Upper lobe of left lung (tissue), 6 donors: ENCODE measurements at regions not wholly inside any gene's neighbourhood (a gene's known extent, or its start where the extent isn't known, plus 50 kb on each side); places are given as distances from the start of the nearest gene placed in this dataset.
A peak's percentile ranks its signal among the peaks of the same experiment; 100 is the strongest.

ENCODE experiments used
- ATAC-seq, 2 donors: fragments of 200-7000 bp; cut with Tn5 transposase; one replicate each; pipeline ENCODE4 v1.9.1; 2022; ENCODE audit warnings: mild to moderate bottlenecking in 2 of 2, moderate library complexity in 2 of 2; ENCODE audit not compliant: low FRiP score in 2 of 2
- DNase-seq, 2 donors: peaks; one replicate each; pipeline ENCODE4 v3.0.0-alpha.2; 2019 to 2020
- H3K27ac ChIP-seq, 4 donors: fragments of 200-600 bp; sonication (generic); one replicate each; pipeline ENCODE4 v1.5.1; 2016 to 2019
- H3K27me3 ChIP-seq, 4 donors: fragments of 200-600 bp; sonication (generic); one replicate each; pipeline ENCODE4 v1.5.1; 2017 to 2019
- H3K36me3 ChIP-seq, 4 donors: fragments of 200-600 bp; sonication (generic); one replicate each; pipeline ENCODE4 v1.5.1; 2016 to 2019
- H3K4me1 ChIP-seq, 4 donors: fragments of 200-600 bp; sonication (generic); one replicate each; pipeline ENCODE4 v1.5.1; 2018 to 2019
- H3K4me3 ChIP-seq, 4 donors: fragments of 200-600 bp; sonication (generic); one replicate each; pipeline ENCODE4 v1.5.1; 2017 to 2019; ENCODE audit warnings: mild to moderate bottlenecking in 2 of 4, moderate library complexity in 1 of 4
- H3K9me3 ChIP-seq, 4 donors: fragments of 200-600 bp; sonication (generic); one replicate each; pipeline ENCODE4 v1.5.1; 2018 to 2019
- EP300 ChIP-seq, 4 donors: sonication (generic); formaldehyde crosslinking; IDR thresholded peaks; one replicate each; pipeline ENCODE4 v1.5.1; 2017; ENCODE audit warnings: antibody characterized with exemption in 4 of 4, control low read depth in 2 of 4
- POLR2A ChIP-seq, 4 donors: fragments of 450-650 bp; IDR thresholded peaks; one replicate each; pipeline ENCODE4 v1.5.1; 2016 to 2017; ENCODE audit warnings: antibody characterized with exemption in 4 of 4, mild to moderate bottlenecking in 2 of 4
- POLR2AphosphoS5 ChIP-seq, 2 donors: sonication (generic); formaldehyde crosslinking; IDR thresholded peaks; one replicate each; pipeline ENCODE4 v1.5.1; 2017; ENCODE audit warnings: antibody characterized with exemption in 2 of 2
- WGBS, 2 donors: methylation state at CpG; one replicate each; pipeline ENCODE4 v1.1.5; 2017 to 2018; 5-methylcytosine and 5-hydroxymethylcytosine counted together
- TF ChIP-seq, protein P1 (sequence below), 6 experiments: fragments of 450-650 bp in 4 of 6; fragments of 200-600 bp in 2 of 6; sonication (generic) in 2 of 6; IDR thresholded peaks; one replicate each; pipeline ENCODE4 v1.5.1; 2016 to 2019; ENCODE audit warnings: antibody characterized with exemption in 6 of 6
- donor health status: DM: no; HTN: no; CAD: no; lungs with moderate emphysema.
- donor health status: DM: no; HTN: yes; CAD: no; lungs with severe emphysema.

DNA sequence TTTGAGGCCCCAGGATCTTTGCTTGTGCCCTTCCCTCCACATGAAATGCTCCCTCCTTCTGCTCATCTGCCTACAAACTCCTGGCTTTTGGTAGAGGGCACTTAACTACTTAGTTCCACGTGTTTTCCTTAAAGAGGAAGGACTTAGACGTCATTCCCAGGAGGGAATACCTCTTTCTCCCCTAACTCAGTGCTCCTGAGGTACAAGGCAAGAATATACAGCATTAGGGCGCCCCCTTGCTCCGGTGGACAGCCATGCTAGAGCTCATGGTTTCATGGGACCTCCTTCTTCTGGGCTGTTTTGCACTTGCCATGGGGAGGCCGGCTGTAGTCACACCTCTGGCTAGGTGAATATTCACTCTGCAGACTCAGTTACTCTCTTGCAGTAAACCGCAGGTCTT lies 93.8 kb upstream of the LY86 start:
- peak in 1 of 2 donors; percentile 69 for DNase-seq
- no peaks in the 10 kb centered on the region for H3K27me3 ChIP-seq
- 27 to 41% methylated on average over 6 of the region's 6 CpGs for WGBS, 2 donors
- TF ChIP-seq, protein P1, sequence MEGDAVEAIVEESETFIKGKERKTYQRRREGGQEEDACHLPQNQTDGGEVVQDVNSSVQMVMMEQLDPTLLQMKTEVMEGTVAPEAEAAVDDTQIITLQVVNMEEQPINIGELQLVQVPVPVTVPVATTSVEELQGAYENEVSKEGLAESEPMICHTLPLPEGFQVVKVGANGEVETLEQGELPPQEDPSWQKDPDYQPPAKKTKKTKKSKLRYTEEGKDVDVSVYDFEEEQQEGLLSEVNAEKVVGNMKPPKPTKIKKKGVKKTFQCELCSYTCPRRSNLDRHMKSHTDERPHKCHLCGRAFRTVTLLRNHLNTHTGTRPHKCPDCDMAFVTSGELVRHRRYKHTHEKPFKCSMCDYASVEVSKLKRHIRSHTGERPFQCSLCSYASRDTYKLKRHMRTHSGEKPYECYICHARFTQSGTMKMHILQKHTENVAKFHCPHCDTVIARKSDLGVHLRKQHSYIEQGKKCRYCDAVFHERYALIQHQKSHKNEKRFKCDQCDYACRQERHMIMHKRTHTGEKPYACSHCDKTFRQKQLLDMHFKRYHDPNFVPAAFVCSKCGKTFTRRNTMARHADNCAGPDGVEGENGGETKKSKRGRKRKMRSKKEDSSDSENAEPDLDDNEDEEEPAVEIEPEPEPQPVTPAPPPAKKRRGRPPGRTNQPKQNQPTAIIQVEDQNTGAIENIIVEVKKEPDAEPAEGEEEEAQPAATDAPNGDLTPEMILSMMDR (IDR thresholded peaks at IDR 0.05) = peak in 3 of 6 experiments; percentile 44 to 52 (median 48)
- no peak for TF ChIP-seq POLR2AphosphoS5 (IDR thresholded peaks at IDR 0.05)
- no peak for TF ChIP-seq EP300 (IDR thresholded peaks at IDR 0.05)
- TF ChIP-seq POLR2A (IDR thresholded peaks at IDR 0.05) = no peak
- H3K9me3 ChIP-seq = no peaks in the 10 kb centered on the region
- H3K4me3 ChIP-seq = no peak overlapping the region
- ATAC-seq = peak in 1 of 2 donors; percentile 69
- no peaks in the 10 kb centered on the region for H3K4me1 ChIP-seq
- H3K36me3 ChIP-seq = no peaks in the 10 kb centered on the region
- H3K27ac ChIP-seq = no peak overlapping the region

GRCh38 chr6:6495851-6496250 lies 92.7 kb upstream of the LY86 start:
- H3K27me3 ChIP-seq = no peaks in the 10 kb centered on the region
- H3K36me3 ChIP-seq = no peaks in the 10 kb centered on the region
- no peaks in the 10 kb centered on the region for H3K4me1 ChIP-seq
- H3K9me3 ChIP-seq = no peaks in the 10 kb centered on the region
- H3K27ac ChIP-seq = no peak overlapping the region
- TF ChIP-seq POLR2AphosphoS5 (IDR thresholded peaks at IDR 0.05) = no peak
- TF ChIP-seq EP300 (IDR thresholded peaks at IDR 0.05) = no peak
- no peak for TF ChIP-seq POLR2A (IDR thresholded peaks at IDR 0.05)
- TF ChIP-seq, protein P1 (IDR thresholded peaks at IDR 0.05) = no peak
- WGBS, 2 donors = 66 to 75% methylated on average over 3 of the region's 3 CpGs
- ATAC-seq (peak in 1 of 2 donors; percentile 72), DNase-seq (no peak)
- H3K4me3 ChIP-seq = no peak overlapping the region

- DNase-seq (peak in 1 of 2 donors; percentile 66), ATAC-seq (no peak)
- no peaks in the 10 kb centered on the region for H3K27me3 ChIP-seq
- WGBS, 2 donors = 92 to 96% methylated on average over 10 of the region's 10 CpGs
- H3K9me3 ChIP-seq = no peaks in the 10 kb centered on the region
- H3K4me1 ChIP-seq = no peaks in the 10 kb centered on the region
- H3K4me3 ChIP-seq = no peak overlapping the region
- H3K27ac ChIP-seq = no peak overlapping the region
- H3K36me3 ChIP-seq = no peaks in the 10 kb centered on the region
- TF ChIP-seq POLR2A (IDR thresholded peaks at IDR 0.05) (no peak), EP300 (IDR thresholded peaks at IDR 0.05) (no peak), POLR2AphosphoS5 (IDR thresholded peaks at IDR 0.05) (no peak)
- TF ChIP-seq, protein P1 (IDR thresholded peaks at IDR 0.05) = no peak
Measured at GRCh38 chr6:6497541-6497940, 91.0 kb upstream of the LY86 start.

DNA sequence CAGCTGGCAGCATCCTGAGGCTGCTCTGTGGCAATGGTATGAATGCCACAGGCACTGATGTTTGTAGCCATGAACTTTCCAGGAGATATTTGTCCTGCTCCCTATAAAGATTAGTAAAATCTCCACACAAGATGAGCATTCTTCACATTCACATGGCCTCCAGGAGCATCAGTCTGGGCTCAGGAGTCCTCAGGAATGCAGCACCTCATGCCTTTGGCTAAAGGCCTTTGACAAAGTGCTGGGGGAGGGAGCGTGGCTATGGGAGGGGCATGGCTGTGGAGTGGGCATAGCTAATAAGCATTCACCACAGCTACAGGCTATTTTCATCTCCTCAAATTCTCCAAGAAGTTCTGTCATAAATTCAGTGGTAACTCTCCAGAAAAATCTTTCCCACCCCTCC lies 90.5 kb upstream of the LY86 start:
- ATAC-seq (peak in 1 of 2 donors; percentile 30), DNase-seq (no peak)
- H3K36me3 ChIP-seq = no peaks in the 10 kb centered on the region
- H3K27me3 ChIP-seq = no peaks in the 10 kb centered on the region
- TF ChIP-seq, protein P1 (IDR thresholded peaks at IDR 0.05) = no peak
- TF ChIP-seq POLR2AphosphoS5 (IDR thresholded peaks at IDR 0.05) (no peak), EP300 (IDR thresholded peaks at IDR 0.05) (no peak), POLR2A (IDR thresholded peaks at IDR 0.05) (no peak)
- no peaks in the 10 kb centered on the region for H3K9me3 ChIP-seq
- 72 to 86% methylated on average over 1 of the region's 1 CpG for WGBS, 2 donors
- H3K4me3 ChIP-seq = no peak overlapping the region
- H3K27ac ChIP-seq = no peak overlapping the region
- no peaks in the 10 kb centered on the region for H3K4me1 ChIP-seq

GRCh38 chr6:6503191-6503590 lies 85.3 kb upstream of the LY86 start:
- 62 to 72% methylated on average over 7 of the region's 7 CpGs for WGBS, 2 donors
- H3K27ac ChIP-seq = no peak overlapping the region

More at GRCh38 chr6:6503191-6503590, 85.3 kb upstream of the LY86 start:
- no peaks in the 10 kb centered on the region for H3K36me3 ChIP-seq
- DNase-seq = no peak
- no peak overlapping the region for H3K4me3 ChIP-seq
- H3K9me3 ChIP-seq = no peaks in the 10 kb centered on the region
- H3K4me1 ChIP-seq = no peaks in the 10 kb centered on the region
- no peaks in the 10 kb centered on the region for H3K27me3 ChIP-seq
- peak in 1 of 2 donors; percentile 55 for ATAC-seq
- TF ChIP-seq POLR2AphosphoS5 (IDR thresholded peaks at IDR 0.05) (no peak), POLR2A (IDR thresholded peaks at IDR 0.05) (no peak), EP300 (IDR thresholded peaks at IDR 0.05) (no peak)
- TF ChIP-seq, protein P1 (IDR thresholded peaks at IDR 0.05) = no peak
